CD4-positive, alpha-beta T cell treated with Interleukin-15 for 4 hours (primary cell): ENCODE measurements at regions not wholly inside any gene's neighbourhood (a gene's known extent, or its start where the extent isn't known, plus 50 kb on each side); places are given as distances from the start of the nearest gene placed in this dataset.

Source experiments
- DNase-seq: peaks from one replicate; pipeline ENCODE4 v3.0.0-alpha.2; 2020; ENCODE audit warnings: low spot score

- DNase-seq = no peak
These were observed 164.2 kb downstream of the MACROH2A1 start for GRCh38 chr5:135234666-135235401.

GRCh38 chr5:135234242-135234641 is 164.8 kb downstream of the MACROH2A1 start:
- no peak for DNase-seq

GRCh38 chr5:135233477-135233876 is 165.6 kb downstream of the MACROH2A1 start:
- no peak for DNase-seq

- DNase-seq = no peak
These were observed 166.1 kb downstream of the MACROH2A1 start for GRCh38 chr5:135232958-135233357.

GRCh38 chr5:135231289-135231688 is 167.7 kb downstream of the MACROH2A1 start:
- DNase-seq = no peak

- DNase-seq = no peak
These were observed 168.6 kb downstream of the MACROH2A1 start for GRCh38 chr5:135230251-135230925.

GRCh38 chr5:135229679-135230132 is 169.3 kb downstream of the MACROH2A1 start:
- no peak for DNase-seq

GRCh38 chr5:135229122-135229521 is 169.9 kb downstream of the MACROH2A1 start:
- no peak for DNase-seq

GRCh38 chr5:135228222-135228621 is 170.8 kb downstream of the MACROH2A1 start:
- DNase-seq = no peak

GRCh38 chr5:135227064-135228022 is 171.7 kb downstream of the MACROH2A1 start:
- DNase-seq = no peak

- DNase-seq = no peak
These were observed 173.0 kb downstream of the MACROH2A1 start for GRCh38 chr5:135225856-135226560.

GRCh38 chr5:135223891-135224625 is 175.0 kb downstream of the MACROH2A1 start:
- no peak for DNase-seq

- DNase-seq = no peak
These were observed 175.6 kb downstream of the MACROH2A1 start for GRCh38 chr5:135223404-135223803.

- no peak for DNase-seq
These were observed 176.3 kb downstream of the MACROH2A1 start for GRCh38 chr5:135222771-135223170.

GRCh38 chr5:135222171-135222681 is 176.8 kb downstream of the MACROH2A1 start:
- DNase-seq = no peak

GRCh38 chr5:135221696-135222095 is 177.3 kb downstream of the MACROH2A1 start:
- no peak for DNase-seq

- no peak for DNase-seq
These were observed 177.9 kb downstream of the MACROH2A1 start for GRCh38 chr5:135221187-135221473.

GRCh38 chr5:135220394-135221186 is 178.4 kb downstream of the MACROH2A1 start:
- DNase-seq = no peak

GRCh38 chr5:135219868-135220267 is 179.2 kb downstream of the MACROH2A1 start:
- no peak for DNase-seq
